HG03354 (cell line): ENCODE measurements at regions not wholly inside any gene's neighbourhood (a gene's known extent, or its start where the extent isn't known, plus 50 kb on each side); places are given as distances from the start of the nearest gene placed in this dataset.
"Not testable (repeated sequence)": the region's sequence is repeated elsewhere in the genome, so short reads cannot be mapped to it uniquely, and the experiment has no call there.

Source experiments
- ATAC-seq: cut with Tn5 transposase; IDR thresholded peaks from one replicate; pipeline ENCODE4 v1.9.1; 2021; ENCODE audit warnings: mild to moderate bottlenecking; ENCODE audit not compliant: unreplicated experiment, poor library complexity, severe bottlenecking

- ATAC-seq, result no peak
Observed at GRCh38 chr6:23499549-23499948, 626.5 kb upstream of the NRSN1 start.

- ATAC-seq, result no peak
Observed at GRCh38 chr6:23503173-23503572, 622.8 kb upstream of the NRSN1 start.

- ATAC-seq, result no peak
Observed at GRCh38 chr6:23505026-23505425, 621.0 kb upstream of the NRSN1 start.

GRCh38 chr6:23510778-23511510, 615.1 kb upstream of the NRSN1 start:
- no peak for ATAC-seq

- ATAC-seq, result no peak
Observed at GRCh38 chr6:23511817-23512216, 614.2 kb upstream of the NRSN1 start.

GRCh38 chr6:23518294-23518693, 607.7 kb upstream of the NRSN1 start:
- no peak for ATAC-seq

- no peak for ATAC-seq
Observed at GRCh38 chr6:23522792-23523547, 603.0 kb upstream of the NRSN1 start.

- no peak for ATAC-seq
Observed at GRCh38 chr6:23523771-23524170, 602.2 kb upstream of the NRSN1 start.

- ATAC-seq, result no peak
Observed at GRCh38 chr6:23524548-23524947, 601.5 kb upstream of the NRSN1 start.

- no peak for ATAC-seq
Observed at GRCh38 chr6:23526526-23526925, 599.5 kb upstream of the NRSN1 start.

GRCh38 chr6:23529902-23530301, 596.1 kb upstream of the NRSN1 start:
- ATAC-seq, result no peak

- no peak for ATAC-seq
Observed at GRCh38 chr6:23531666-23532065, 594.3 kb upstream of the NRSN1 start.

- ATAC-seq, result no peak
Observed at GRCh38 chr6:23532227-23532626, 593.8 kb upstream of the NRSN1 start.

- ATAC-seq, result no peak
Observed at GRCh38 chr6:23533311-23533710, 592.7 kb upstream of the NRSN1 start.

GRCh38 chr6:23533944-23534343, 592.1 kb upstream of the NRSN1 start:
- ATAC-seq, result no peak

- ATAC-seq, result no peak
Observed at GRCh38 chr6:23534351-23534750, 591.7 kb upstream of the NRSN1 start.

GRCh38 chr6:23535101-23535500, 590.9 kb upstream of the NRSN1 start:
- no peak for ATAC-seq

- ATAC-seq, result no peak
Observed at GRCh38 chr6:23537828-23538227, 588.2 kb upstream of the NRSN1 start.

- no peak for ATAC-seq
Observed at GRCh38 chr6:23547851-23548250, 578.2 kb upstream of the NRSN1 start.

- ATAC-seq, result not testable (repeated sequence)
Observed at GRCh38 chr6:23554953-23555352, 571.1 kb upstream of the NRSN1 start.

- ATAC-seq, result no peak
Observed at GRCh38 chr6:23559587-23560343, 566.2 kb upstream of the NRSN1 start.
